Keratinocyte (primary cell): ENCODE measurements at regions not wholly inside any gene's neighbourhood (a gene's known extent, or its start where the extent isn't known, plus 50 kb on each side); places are given as distances from the start of the nearest gene placed in this dataset.

Experiments
- EZH2 ChIP-seq: IDR thresholded peaks from one replicate; pipeline ENCODE4 v1.6.1; 2012; ENCODE audit warnings: inconsistent platforms, mild to moderate bottlenecking, low read length, moderate library complexity
- TF ChIP-seq, protein P1 (sequence below), 3 experiments: IDR thresholded peaks in 1 of 3; conservative IDR thresholded peaks in 1 of 3; optimal IDR thresholded peaks in 1 of 3; 2 replicates in 2 of 3; 3 replicates in 1 of 3; pipeline versions ENCODE3 to v1.5.1; 2011; ENCODE audit warnings: low read length in 3 of 3, mild to moderate bottlenecking in 3 of 3, moderate library complexity in 2 of 3, control low read depth in 1 of 3, inconsistent platforms in 1 of 3; ENCODE audit not compliant: insufficient read depth in 2 of 3; ENCODE audit errors: extremely low read depth in 1 of 3

DNA sequence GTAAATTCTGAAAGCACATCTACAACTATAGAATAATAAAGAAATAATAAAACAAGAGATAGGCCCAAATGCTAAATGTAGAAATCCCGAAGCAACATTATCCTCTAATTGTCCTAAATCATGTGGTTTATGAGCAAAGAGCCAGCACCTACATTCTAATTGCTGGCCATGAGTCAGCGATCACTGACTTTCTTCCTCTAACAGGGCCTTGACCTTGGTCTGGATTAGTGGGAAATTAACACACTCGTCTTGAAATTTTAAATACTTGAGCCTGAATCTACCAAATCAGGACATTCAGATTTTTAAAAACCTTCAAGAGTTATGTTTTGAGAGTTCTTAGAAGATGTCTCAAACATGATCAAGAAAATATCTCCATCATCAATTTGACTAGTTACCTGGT is 727.6 kb downstream of the METTL15 start:
- TF ChIP-seq, protein P1, sequence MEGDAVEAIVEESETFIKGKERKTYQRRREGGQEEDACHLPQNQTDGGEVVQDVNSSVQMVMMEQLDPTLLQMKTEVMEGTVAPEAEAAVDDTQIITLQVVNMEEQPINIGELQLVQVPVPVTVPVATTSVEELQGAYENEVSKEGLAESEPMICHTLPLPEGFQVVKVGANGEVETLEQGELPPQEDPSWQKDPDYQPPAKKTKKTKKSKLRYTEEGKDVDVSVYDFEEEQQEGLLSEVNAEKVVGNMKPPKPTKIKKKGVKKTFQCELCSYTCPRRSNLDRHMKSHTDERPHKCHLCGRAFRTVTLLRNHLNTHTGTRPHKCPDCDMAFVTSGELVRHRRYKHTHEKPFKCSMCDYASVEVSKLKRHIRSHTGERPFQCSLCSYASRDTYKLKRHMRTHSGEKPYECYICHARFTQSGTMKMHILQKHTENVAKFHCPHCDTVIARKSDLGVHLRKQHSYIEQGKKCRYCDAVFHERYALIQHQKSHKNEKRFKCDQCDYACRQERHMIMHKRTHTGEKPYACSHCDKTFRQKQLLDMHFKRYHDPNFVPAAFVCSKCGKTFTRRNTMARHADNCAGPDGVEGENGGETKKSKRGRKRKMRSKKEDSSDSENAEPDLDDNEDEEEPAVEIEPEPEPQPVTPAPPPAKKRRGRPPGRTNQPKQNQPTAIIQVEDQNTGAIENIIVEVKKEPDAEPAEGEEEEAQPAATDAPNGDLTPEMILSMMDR (optimal IDR thresholded peaks at IDR 0.05 in 1 of 3, IDR thresholded peaks at IDR 0.05 in 1 of 3, conservative IDR thresholded peaks at IDR 0.05 in 1 of 3; ENCODE audit: extremely low read depth in 1 of 3, insufficient read depth in 2 of 3, low read length in 3 of 3) = no peak
- no peak for TF ChIP-seq EZH2
